Femur (tissue), 1 donor: ENCODE measurements at regions not wholly inside any gene's neighbourhood (a gene's known extent, or its start where the extent isn't known, plus 50 kb on each side); places are given as distances from the start of the nearest gene placed in this dataset.
A peak's percentile ranks its signal among the peaks of the same experiment; 100 is the strongest.
"Not testable (repeated sequence)": the region's sequence is repeated elsewhere in the genome, so short reads cannot be mapped to it uniquely, and the experiment has no call there.

ENCODE experiments used
- DNase-seq: peaks from one replicate; pipeline ENCODE4 v3.0.0-alpha.2; 2017

- DNase-seq = peak; percentile 5
Measured at GRCh38 chr14:98919434-98919833, 352.6 kb downstream of the BCL11B start.

- DNase-seq = not testable (repeated sequence)
Measured at GRCh38 chr14:98921306-98921705, 350.7 kb downstream of the BCL11B start.

- no peak for DNase-seq
Measured at GRCh38 chr14:98923596-98923995, 348.4 kb downstream of the BCL11B start.

GRCh38 chr14:98924046-98924445, 348.0 kb downstream of the BCL11B start:
- DNase-seq = peak; percentile 5

- DNase-seq = peak; percentile 3
Measured at GRCh38 chr14:98925354-98926040, 346.5 kb downstream of the BCL11B start.

- peak; percentile 22 for DNase-seq
Measured at GRCh38 chr14:98926146-98926545, 345.9 kb downstream of the BCL11B start.

- DNase-seq = peak; percentile 15
Measured at GRCh38 chr14:98926801-98927200, 345.2 kb downstream of the BCL11B start.

GRCh38 chr14:98927986-98928385, 344.0 kb downstream of the BCL11B start:
- DNase-seq = peak; percentile 10

GRCh38 chr14:98928418-98928817, 343.6 kb downstream of the BCL11B start:
- DNase-seq = no peak

GRCh38 chr14:98931126-98931525, 340.9 kb downstream of the BCL11B start:
- peak; percentile 6 for DNase-seq

- peak; percentile 22 for DNase-seq
Measured at GRCh38 chr14:98931911-98932310, 340.1 kb downstream of the BCL11B start.

- peak; percentile 17 for DNase-seq
Measured at GRCh38 chr14:98932431-98933325, 339.3 kb downstream of the BCL11B start.

- DNase-seq = peak; percentile 1
Measured at GRCh38 chr14:98934569-98934968, 337.4 kb downstream of the BCL11B start.

- DNase-seq = peak; percentile 2
Measured at GRCh38 chr14:98935921-98936320, 336.1 kb downstream of the BCL11B start.

GRCh38 chr14:98937021-98937420, 335.0 kb downstream of the BCL11B start:
- DNase-seq = peak; percentile 7

GRCh38 chr14:98937712-98938505, 334.1 kb downstream of the BCL11B start:
- DNase-seq = no peak

GRCh38 chr14:98940693-98941437, 331.1 kb downstream of the BCL11B start:
- no peak for DNase-seq

- DNase-seq = no peak
Measured at GRCh38 chr14:98941481-98941880, 330.5 kb downstream of the BCL11B start.

- DNase-seq = no peak
Measured at GRCh38 chr14:98943907-98944306, 328.1 kb downstream of the BCL11B start.

- DNase-seq = peak; percentile 1
Measured at GRCh38 chr14:98944989-98945388, 327.0 kb downstream of the BCL11B start.

GRCh38 chr14:98945611-98946570, 326.1 kb downstream of the BCL11B start:
- peak; percentile 70 for DNase-seq
